HepG2 (cell line): ENCODE measurements at regions not wholly inside any gene's neighbourhood (a gene's known extent, or its start where the extent isn't known, plus 50 kb on each side); places are given as distances from the start of the nearest gene placed in this dataset.

ENCODE experiments used
- ATAC-seq: fragments of 200-7000 bp; cut with Tn5 transposase; 3 replicates; pipeline ENCODE4 v1.9.1; 2020; ENCODE audit warnings: mild to moderate bottlenecking, moderate library complexity
- BruUV-seq: library from RNA; stranded (reverse); fragments of 400-500 nt; replicated peaks from 2 replicates; lab custom pipeline; 2021; lab: Mats Ljungman, UMichigan
- CTCF ChIA-PET: fragments of 300-600 bp; formaldehyde crosslinking; extraction: SDS; loops from one replicate; lab custom pipeline; 2021; ENCODE audit warnings: low total read pairs, inconsistent platforms, low intra/inter-chr PET ratio; lab: Yijun Ruan, JAX
- POLR2A ChIA-PET: fragments of 350-600 bp; sonication (Branson Sonifier 250); formaldehyde crosslinking; loops from one replicate; lab custom pipeline; 2020; ENCODE audit warnings: antibody characterized with exemption, inconsistent platforms; lab: Yijun Ruan, JAX
- DNase-seq: peaks from one replicate; pipeline ENCODE4 v3.0.0-alpha.2; 2015; ENCODE audit warnings: low spot score
- FAIRE-seq: peaks from 3 replicates; lab custom pipeline; 2011; peaks lifted over from hg19 to GRCh38; lab: Jason Lieb, UNC
- H2AFZ ChIP-seq: one replicate; pipeline ENCODE4 v1.6.1; 2011; ENCODE audit warnings: low read length, inconsistent platforms
- H3K27ac ChIP-seq: fragments of 300-600 bp; 3 replicates; pipeline ENCODE4 v1.8.0; 2011; ENCODE audit warnings: mixed run types, mild to moderate bottlenecking, mixed read lengths, low read length, inconsistent platforms; ENCODE audit not compliant: insufficient read depth; ENCODE audit errors: extremely low read length
- H3K27me3 ChIP-seq, 2 experiments: fragments of 200-600 bp in 1 of 2; 2 replicates in 1 of 2; 3 replicates in 1 of 2; pipeline versions ENCODE4 v1.6.0 to v1.8.0; 2011; ENCODE audit warnings: low read length in 2 of 2, mild to moderate bottlenecking in 2 of 2, moderate library complexity in 2 of 2, inconsistent platforms in 1 of 2; ENCODE audit not compliant: insufficient read depth in 2 of 2, control insufficient read depth in 1 of 2
- H3K36me3 ChIP-seq, 2 experiments: fragments of 200-600 bp in 1 of 2; replicated peaks in 1 of 2; 2 replicates in 1 of 2; 3 replicates in 1 of 2; pipeline versions ENCODE4 v1.5.1 to v1.8.0; 2011; ENCODE audit warnings: low read length in 2 of 2, inconsistent platforms in 1 of 2; ENCODE audit not compliant: insufficient read depth in 2 of 2, control insufficient read depth in 1 of 2
- H3K4me1 ChIP-seq: 2 replicates; pipeline ENCODE4 v1.5.1; 2012; ENCODE audit warnings: low read length, inconsistent platforms; ENCODE audit not compliant: insufficient read depth
- H3K4me2 ChIP-seq: 2 replicates; pipeline ENCODE4 v1.6.0; 2011; ENCODE audit warnings: low read depth, low read length, inconsistent platforms
- H3K4me3 ChIP-seq, 3 experiments: fragments of 200-600 bp in 1 of 3; sonication (generic), shearing (Covaris generic) in 1 of 3; replicated peaks in 1 of 3; 2 replicates each; pipeline ENCODE4 v1.5.1; 2011 to 2016; ENCODE audit warnings: low read length in 3 of 3, inconsistent platforms in 2 of 3, low read depth in 2 of 3, mild to moderate bottlenecking in 2 of 3, control low read depth in 1 of 3, mixed read lengths in 1 of 3; ENCODE audit not compliant: insufficient read depth in 1 of 3
- H3K79me2 ChIP-seq: one replicate; pipeline ENCODE4 v1.6.1; 2011; ENCODE audit warnings: low read length, inconsistent platforms; ENCODE audit not compliant: insufficient read depth
- H3K9ac ChIP-seq: 2 replicates; pipeline ENCODE4 v1.6.0; 2011; ENCODE audit warnings: mild to moderate bottlenecking, low read depth, low read length, inconsistent platforms; ENCODE audit not compliant: insufficient read depth
- H3K9me3 ChIP-seq: 2 replicates; pipeline ENCODE4 v1.5.1; 2012; ENCODE audit warnings: mild to moderate bottlenecking, low read length
- H4K20me1 ChIP-seq: 2 replicates; pipeline ENCODE4 v1.6.0; 2011; ENCODE audit warnings: inconsistent platforms, mild to moderate bottlenecking, low read length, moderate library complexity; ENCODE audit not compliant: insufficient read depth
- BRD4 ChIP-seq: sonication (generic); formaldehyde crosslinking; IDR thresholded peaks from 2 replicates; pipeline ENCODE4 v1.4.0; 2020; ENCODE audit warnings: missing genetic modification reagents
- FIP1L1 ChIP-seq: fragments of 200-400 bp; formaldehyde crosslinking; IDR thresholded peaks from 2 replicates; pipeline ENCODE4 v1.6.1; 2018; ENCODE audit warnings: low read depth, mild to moderate bottlenecking, low read length, moderate library complexity, borderline replicate concordance; ENCODE audit not compliant: insufficient read depth
- FLYWCH1 ChIP-seq: sonication (generic); formaldehyde crosslinking; IDR thresholded peaks from 2 replicates; pipeline ENCODE4 v1.8.1; 2023; ENCODE audit warnings: mild to moderate bottlenecking, missing genetic modification reagents
- KLF15 ChIP-seq: sonication (generic); formaldehyde crosslinking; IDR thresholded peaks from 2 replicates; pipeline ENCODE4 v1.8.1; 2023; ENCODE audit warnings: borderline replicate concordance, mild to moderate bottlenecking, inconsistent platforms, missing genetic modification reagents, mixed read lengths
- PITX1 ChIP-seq: sonication (generic); formaldehyde crosslinking; IDR thresholded peaks from 2 replicates; pipeline ENCODE4 v1.5.1; 2020; ENCODE audit warnings: mild to moderate bottlenecking, missing genetic modification reagents
- SIX4 ChIP-seq: sonication (generic); formaldehyde crosslinking; IDR thresholded peaks from 2 replicates; pipeline ENCODE4 v1.4.0; 2020; ENCODE audit warnings: missing genetic modification reagents
- SRF ChIP-seq: IDR thresholded peaks from 2 replicates; pipeline ENCODE4 v1.6.1; 2011; ENCODE audit warnings: mild to moderate bottlenecking, low read depth, low read length, moderate library complexity
- ZFP41 ChIP-seq: sonication (generic); formaldehyde crosslinking; IDR thresholded peaks from 2 replicates; pipeline ENCODE4 v1.4.0; 2020; ENCODE audit warnings: mild to moderate bottlenecking, missing genetic modification reagents, borderline replicate concordance
- ZMAT3 ChIP-seq: sonication (generic); formaldehyde crosslinking; conservative IDR thresholded peaks from 2 replicates; pipeline ENCODE4 v1.7.0; 2021; ENCODE audit warnings: missing genetic modification reagents
- ZNF333 ChIP-seq: sonication (generic); formaldehyde crosslinking; IDR thresholded peaks from 2 replicates; pipeline ENCODE4 v1.4.0; 2020; ENCODE audit warnings: mild to moderate bottlenecking, missing genetic modification reagents, borderline replicate concordance
- ZNF350 ChIP-seq: sonication (generic); formaldehyde crosslinking; IDR thresholded peaks from 2 replicates; pipeline ENCODE4 v1.4.0; 2020; ENCODE audit warnings: mild to moderate bottlenecking, low read depth, missing genetic modification reagents, borderline replicate concordance
- ZNF383 ChIP-seq: sonication (generic); formaldehyde crosslinking; IDR thresholded peaks from 2 replicates; pipeline ENCODE4 v1.4.0; 2020; ENCODE audit warnings: missing genetic modification reagents, mild to moderate bottlenecking, borderline replicate concordance
- ZNF605 ChIP-seq: sonication (generic); formaldehyde crosslinking; IDR thresholded peaks from 2 replicates; pipeline ENCODE4 v1.8.0; 2022; ENCODE audit warnings: mild to moderate bottlenecking, missing genetic modification reagents
- WGBS: methylation state at CpG from one replicate; pipeline ENCODE4 v1.1.6; 2017; ENCODE audit warnings: low lambda C conversion rate; 5-methylcytosine and 5-hydroxymethylcytosine counted together
- in situ Hi-C: cut with HindIII; loops from 2 replicates; pipeline ENCODE4 v1.10.0; 2017; ENCODE audit warnings: low pct_unique_long_range_greater_than_20kb; ENCODE audit not compliant: extremely low pct_ligation_motif_present
- intact Hi-C: fragments of 100-400 bp; cut with micrococcal nuclease; formaldehyde crosslinking; loops from one replicate; pipeline ENCODE4 v1.10.0; 2022; ENCODE audit not compliant: unreplicated experiment
- TF ChIP-seq, protein P1 (sequence below): sonication (generic); formaldehyde crosslinking; IDR thresholded peaks from 2 replicates; pipeline ENCODE4 v1.5.0; 2020; ENCODE audit warnings: missing genetic modification reagents
- TF ChIP-seq, protein P2 (sequence below): sonication (generic); formaldehyde crosslinking; IDR thresholded peaks from 2 replicates; pipeline ENCODE4 v1.5.1; 2020; ENCODE audit warnings: mild to moderate bottlenecking, missing genetic modification reagents, moderate library complexity
- TF ChIP-seq, protein P3 (sequence below): sonication (generic); formaldehyde crosslinking; IDR thresholded peaks from 2 replicates; pipeline ENCODE4 v1.5.0; 2020; ENCODE audit warnings: mild to moderate bottlenecking, missing genetic modification reagents

DNA sequence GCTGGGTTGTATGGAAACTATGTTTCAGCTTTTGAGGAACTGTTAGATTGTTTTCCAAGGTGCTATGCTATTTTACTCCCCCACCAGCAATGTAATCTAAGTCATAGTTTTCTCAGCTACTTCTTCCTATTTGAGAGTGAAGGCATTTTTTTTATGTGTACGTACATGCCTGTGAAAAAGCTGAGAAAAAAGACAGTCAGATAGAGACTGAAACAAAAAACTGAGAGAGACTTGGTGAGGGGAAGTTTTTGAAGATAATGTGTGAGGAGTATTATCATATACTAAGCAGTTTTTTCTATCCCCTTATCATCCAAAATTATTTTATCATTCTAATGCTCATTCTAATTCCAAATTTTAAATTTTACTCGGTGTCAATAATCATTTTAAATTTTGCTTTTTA, 780.0 kb downstream of the BCKDHB start (continued):
- TF ChIP-seq KLF15 (CRISPR knock-in tag) (no peak), BRD4 (CRISPR knock-in tag) (no peak), FLYWCH1 (CRISPR knock-in tag) (no peak), PITX1 (CRISPR knock-in tag) (no peak)
- TF ChIP-seq, protein P1, sequence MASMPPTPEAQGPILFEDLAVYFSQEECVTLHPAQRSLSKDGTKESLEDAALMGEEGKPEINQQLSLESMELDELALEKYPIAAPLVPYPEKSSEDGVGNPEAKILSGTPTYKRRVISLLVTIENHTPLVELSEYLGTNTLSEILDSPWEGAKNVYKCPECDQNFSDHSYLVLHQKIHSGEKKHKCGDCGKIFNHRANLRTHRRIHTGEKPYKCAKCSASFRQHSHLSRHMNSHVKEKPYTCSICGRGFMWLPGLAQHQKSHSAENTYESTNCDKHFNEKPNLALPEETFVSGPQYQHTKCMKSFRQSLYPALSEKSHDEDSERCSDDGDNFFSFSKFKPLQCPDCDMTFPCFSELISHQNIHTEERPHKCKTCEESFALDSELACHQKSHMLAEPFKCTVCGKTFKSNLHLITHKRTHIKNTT (CRISPR knock-in tag) = no peak

DNA sequence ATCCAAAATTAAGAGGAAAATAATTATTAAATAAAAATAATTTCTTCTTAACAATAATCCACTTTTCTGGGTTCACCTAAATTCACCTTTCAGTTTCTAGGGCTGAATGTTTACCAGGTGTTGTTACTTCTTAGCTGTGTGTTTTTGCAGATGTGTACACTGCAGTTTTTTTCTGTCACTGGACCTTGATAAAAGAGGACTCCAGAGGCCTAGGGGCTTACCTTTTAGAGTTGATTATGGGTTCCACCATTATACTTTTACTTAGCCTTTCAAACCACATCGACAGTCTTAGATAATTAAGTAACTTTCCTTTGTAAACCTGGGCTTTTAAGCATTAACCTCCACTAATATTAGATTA, 766.5 kb downstream of the BCKDHB start:
- 3% methylated on average over 1 of the region's 1 CpG for WGBS
- no peak for ATAC-seq
- TF ChIP-seq, protein P2, sequence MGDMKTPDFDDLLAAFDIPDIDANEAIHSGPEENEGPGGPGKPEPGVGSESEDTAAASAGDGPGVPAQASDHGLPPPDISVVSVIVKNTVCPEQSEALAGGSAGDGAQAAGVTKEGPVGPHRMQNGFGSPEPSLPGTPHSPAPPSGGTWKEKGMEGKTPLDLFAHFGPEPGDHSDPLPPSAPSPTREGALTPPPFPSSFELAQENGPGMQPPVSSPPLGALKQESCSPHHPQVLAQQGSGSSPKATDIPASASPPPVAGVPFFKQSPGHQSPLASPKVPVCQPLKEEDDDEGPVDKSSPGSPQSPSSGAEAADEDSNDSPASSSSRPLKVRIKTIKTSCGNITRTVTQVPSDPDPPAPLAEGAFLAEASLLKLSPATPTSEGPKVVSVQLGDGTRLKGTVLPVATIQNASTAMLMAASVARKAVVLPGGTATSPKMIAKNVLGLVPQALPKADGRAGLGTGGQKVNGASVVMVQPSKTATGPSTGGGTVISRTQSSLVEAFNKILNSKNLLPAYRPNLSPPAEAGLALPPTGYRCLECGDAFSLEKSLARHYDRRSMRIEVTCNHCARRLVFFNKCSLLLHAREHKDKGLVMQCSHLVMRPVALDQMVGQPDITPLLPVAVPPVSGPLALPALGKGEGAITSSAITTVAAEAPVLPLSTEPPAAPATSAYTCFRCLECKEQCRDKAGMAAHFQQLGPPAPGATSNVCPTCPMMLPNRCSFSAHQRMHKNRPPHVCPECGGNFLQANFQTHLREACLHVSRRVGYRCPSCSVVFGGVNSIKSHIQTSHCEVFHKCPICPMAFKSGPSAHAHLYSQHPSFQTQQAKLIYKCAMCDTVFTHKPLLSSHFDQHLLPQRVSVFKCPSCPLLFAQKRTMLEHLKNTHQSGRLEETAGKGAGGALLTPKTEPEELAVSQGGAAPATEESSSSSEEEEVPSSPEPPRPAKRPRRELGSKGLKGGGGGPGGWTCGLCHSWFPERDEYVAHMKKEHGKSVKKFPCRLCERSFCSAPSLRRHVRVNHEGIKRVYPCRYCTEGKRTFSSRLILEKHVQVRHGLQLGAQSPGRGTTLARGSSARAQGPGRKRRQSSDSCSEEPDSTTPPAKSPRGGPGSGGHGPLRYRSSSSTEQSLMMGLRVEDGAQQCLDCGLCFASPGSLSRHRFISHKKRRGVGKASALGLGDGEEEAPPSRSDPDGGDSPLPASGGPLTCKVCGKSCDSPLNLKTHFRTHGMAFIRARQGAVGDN (CRISPR knock-in tag) = no peak
- TF ChIP-seq ZNF333 (CRISPR knock-in tag) (no peak), ZNF350 (CRISPR knock-in tag) (no peak), ZNF605 (no peak), ZNF383 (CRISPR knock-in tag) (no peak), SRF (no peak), ZFP41 (CRISPR knock-in tag) (no peak), ZMAT3 (CRISPR knock-in tag) (no peak), FIP1L1 (no peak), SIX4 (CRISPR knock-in tag) (no peak)
- TF ChIP-seq, protein P3, sequence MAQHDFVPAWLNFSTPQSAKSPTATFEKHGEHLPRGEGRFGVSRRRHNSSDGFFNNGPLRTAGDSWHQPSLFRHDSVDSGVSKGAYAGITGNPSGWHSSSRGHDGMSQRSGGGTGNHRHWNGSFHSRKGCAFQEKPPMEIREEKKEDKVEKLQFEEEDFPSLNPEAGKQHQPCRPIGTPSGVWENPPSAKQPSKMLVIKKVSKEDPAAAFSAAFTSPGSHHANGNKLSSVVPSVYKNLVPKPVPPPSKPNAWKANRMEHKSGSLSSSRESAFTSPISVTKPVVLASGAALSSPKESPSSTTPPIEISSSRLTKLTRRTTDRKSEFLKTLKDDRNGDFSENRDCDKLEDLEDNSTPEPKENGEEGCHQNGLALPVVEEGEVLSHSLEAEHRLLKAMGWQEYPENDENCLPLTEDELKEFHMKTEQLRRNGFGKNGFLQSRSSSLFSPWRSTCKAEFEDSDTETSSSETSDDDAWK = no peak

More for the DNA sequence above, 766.5 kb downstream of the BCKDHB start:
- intact Hi-C loops = no loop called here
- no peaks in the 10 kb centered on the region for H3K27me3 ChIP-seq
- no peaks in the 10 kb centered on the region for H3K36me3 ChIP-seq
- no TSS peak for BruUV-seq
- H2AFZ ChIP-seq = no peak overlapping the region
- no peak overlapping the region for H3K4me3 ChIP-seq
- no peaks in the 10 kb centered on the region for H4K20me1 ChIP-seq
- H3K79me2 ChIP-seq = no peaks in the 10 kb centered on the region
- ChIA-PET POLR2A (no interaction called here), CTCF (no interaction called here)
- no peak for FAIRE-seq
- H3K9me3 ChIP-seq = peaks cover 55% of the 10 kb centered on the region
- H3K27ac ChIP-seq = no peak overlapping the region
- H3K4me1 ChIP-seq = no peaks in the 10 kb centered on the region
- in situ Hi-C loops = no loop called here
- DNase-seq = no peak
- H3K4me2 ChIP-seq = no peak overlapping the region
- no peak overlapping the region for H3K9ac ChIP-seq
